ENCODE measurements at regions not wholly inside any gene's neighbourhood (a gene's known extent, or its start where the extent isn't known, plus 50 kb on each side); places are given as distances from the start of the nearest gene placed in this dataset.

DNA sequence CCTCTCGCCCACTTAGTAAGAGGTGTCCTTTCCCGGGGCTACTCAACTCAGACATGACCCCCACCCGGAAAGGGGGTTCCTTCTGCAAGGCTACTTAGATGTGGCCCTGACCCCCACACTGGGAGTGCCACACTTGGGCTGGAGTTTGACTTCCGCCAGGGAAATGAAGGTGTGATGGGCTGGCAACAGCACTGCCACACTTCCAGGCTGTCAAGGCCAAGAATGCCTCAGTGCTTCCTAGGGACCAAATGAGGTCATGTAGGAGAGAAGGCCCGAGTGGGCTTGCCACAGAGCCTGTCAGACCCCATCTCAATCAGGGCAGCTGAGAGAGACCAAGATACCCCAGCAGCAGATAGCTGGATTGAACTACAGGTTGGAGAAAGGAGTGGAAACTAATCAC, 55.5 kb downstream of the DRD1 start:
- WGBS, 5 donors: 76 to 86% (median 81%) methylated on average over 5 of the region's 5 CpGs
- intact Hi-C loops (cut with DNase I; ENCODE audit: low total_unique reads): no loop called here

DNA sequence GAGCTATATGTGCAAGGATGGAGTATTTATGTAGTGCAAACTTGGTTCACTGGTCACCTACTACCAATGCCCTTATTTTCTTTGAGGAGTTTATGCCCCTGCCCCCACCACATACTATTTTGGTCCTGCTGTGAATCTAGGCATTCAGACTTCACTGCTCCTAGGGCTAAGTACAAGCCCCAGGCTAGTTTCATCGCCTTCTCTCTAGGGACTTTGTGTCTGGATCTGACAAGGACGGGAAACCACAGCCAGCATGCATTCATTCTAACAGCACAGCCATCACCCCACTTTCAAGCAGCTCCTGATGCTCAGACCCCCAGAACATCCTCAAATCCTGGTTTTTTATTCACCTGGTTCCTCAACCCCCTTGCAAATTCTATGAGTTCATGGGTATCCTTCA, 56.8 kb downstream of the DRD1 start:
- intact Hi-C loops (cut with DNase I; ENCODE audit: low total_unique reads): no loop called here
- H3K9me3 ChIP-seq: no peaks in the 10 kb centered on the region
- TF ChIP-seq POLR2A (IDR thresholded peaks at IDR 0.05) (no peak), POLR2AphosphoS5 (IDR thresholded peaks at IDR 0.05) (no peak), EP300 (IDR thresholded peaks at IDR 0.05) (no peak)
- TF ChIP-seq, protein P1, sequence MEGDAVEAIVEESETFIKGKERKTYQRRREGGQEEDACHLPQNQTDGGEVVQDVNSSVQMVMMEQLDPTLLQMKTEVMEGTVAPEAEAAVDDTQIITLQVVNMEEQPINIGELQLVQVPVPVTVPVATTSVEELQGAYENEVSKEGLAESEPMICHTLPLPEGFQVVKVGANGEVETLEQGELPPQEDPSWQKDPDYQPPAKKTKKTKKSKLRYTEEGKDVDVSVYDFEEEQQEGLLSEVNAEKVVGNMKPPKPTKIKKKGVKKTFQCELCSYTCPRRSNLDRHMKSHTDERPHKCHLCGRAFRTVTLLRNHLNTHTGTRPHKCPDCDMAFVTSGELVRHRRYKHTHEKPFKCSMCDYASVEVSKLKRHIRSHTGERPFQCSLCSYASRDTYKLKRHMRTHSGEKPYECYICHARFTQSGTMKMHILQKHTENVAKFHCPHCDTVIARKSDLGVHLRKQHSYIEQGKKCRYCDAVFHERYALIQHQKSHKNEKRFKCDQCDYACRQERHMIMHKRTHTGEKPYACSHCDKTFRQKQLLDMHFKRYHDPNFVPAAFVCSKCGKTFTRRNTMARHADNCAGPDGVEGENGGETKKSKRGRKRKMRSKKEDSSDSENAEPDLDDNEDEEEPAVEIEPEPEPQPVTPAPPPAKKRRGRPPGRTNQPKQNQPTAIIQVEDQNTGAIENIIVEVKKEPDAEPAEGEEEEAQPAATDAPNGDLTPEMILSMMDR (IDR thresholded peaks at IDR 0.05): no peak
- 57 to 88% (median 69%) methylated on average over 2 of the region's 2 CpGs for WGBS, 5 donors
- H3K4me1 ChIP-seq: no peaks in the 10 kb centered on the region
- H3K27me3 ChIP-seq: no peaks in the 10 kb centered on the region
- H3K27ac ChIP-seq: no peak overlapping the region
- no peak overlapping the region for H3K4me3 ChIP-seq
- H3K36me3 ChIP-seq: no peaks in the 10 kb centered on the region
- DNase-seq: no peak

More for the DNA sequence above, 55.5 kb downstream of the DRD1 start:
- H3K4me3 ChIP-seq: no peak overlapping the region
- no peaks in the 10 kb centered on the region for H3K36me3 ChIP-seq
- no peaks in the 10 kb centered on the region for H3K27me3 ChIP-seq
- TF ChIP-seq EP300 (IDR thresholded peaks at IDR 0.05): no peak
- no peak for TF ChIP-seq POLR2AphosphoS5 (IDR thresholded peaks at IDR 0.05)
- TF ChIP-seq POLR2A (IDR thresholded peaks at IDR 0.05): no peak
- TF ChIP-seq, protein P1 (IDR thresholded peaks at IDR 0.05): no peak
- no peaks in the 10 kb centered on the region for H3K4me1 ChIP-seq
- no peaks in the 10 kb centered on the region for H3K9me3 ChIP-seq
- no peak for DNase-seq
- no peak overlapping the region for H3K27ac ChIP-seq

DNA sequence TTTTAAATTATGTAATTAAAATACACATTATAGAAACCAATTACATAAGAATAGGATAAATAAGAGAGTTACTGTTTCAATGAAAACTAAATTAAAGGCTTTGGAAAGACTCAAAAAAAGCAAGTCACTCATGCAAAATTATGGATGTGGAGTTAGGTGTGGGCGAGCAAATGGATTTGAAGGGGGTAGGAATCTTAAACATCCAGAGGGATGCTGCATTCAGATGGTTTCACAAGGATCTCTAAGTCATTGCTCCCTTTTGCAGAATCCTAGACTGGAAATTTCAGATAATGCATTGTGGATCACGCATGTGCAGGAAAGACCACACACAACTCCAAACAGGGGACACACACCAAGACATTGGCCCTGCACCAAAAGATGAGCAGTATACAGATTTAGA, 57.5 kb downstream of the DRD1 start:
- intact Hi-C loops (cut with DNase I; ENCODE audit: low total_unique reads): no loop called here
- H3K4me3 ChIP-seq: no peak overlapping the region
- H3K27me3 ChIP-seq: no peaks in the 10 kb centered on the region
- no peak overlapping the region for H3K27ac ChIP-seq
- no peak for TF ChIP-seq POLR2A (IDR thresholded peaks at IDR 0.05)
- H3K9me3 ChIP-seq: no peaks in the 10 kb centered on the region
- WGBS, 5 donors: 76 to 91% (median 90%) methylated on average over 2 of the region's 2 CpGs
- no peak for DNase-seq
- H3K4me1 ChIP-seq: no peaks in the 10 kb centered on the region
- no peaks in the 10 kb centered on the region for H3K36me3 ChIP-seq

DNA sequence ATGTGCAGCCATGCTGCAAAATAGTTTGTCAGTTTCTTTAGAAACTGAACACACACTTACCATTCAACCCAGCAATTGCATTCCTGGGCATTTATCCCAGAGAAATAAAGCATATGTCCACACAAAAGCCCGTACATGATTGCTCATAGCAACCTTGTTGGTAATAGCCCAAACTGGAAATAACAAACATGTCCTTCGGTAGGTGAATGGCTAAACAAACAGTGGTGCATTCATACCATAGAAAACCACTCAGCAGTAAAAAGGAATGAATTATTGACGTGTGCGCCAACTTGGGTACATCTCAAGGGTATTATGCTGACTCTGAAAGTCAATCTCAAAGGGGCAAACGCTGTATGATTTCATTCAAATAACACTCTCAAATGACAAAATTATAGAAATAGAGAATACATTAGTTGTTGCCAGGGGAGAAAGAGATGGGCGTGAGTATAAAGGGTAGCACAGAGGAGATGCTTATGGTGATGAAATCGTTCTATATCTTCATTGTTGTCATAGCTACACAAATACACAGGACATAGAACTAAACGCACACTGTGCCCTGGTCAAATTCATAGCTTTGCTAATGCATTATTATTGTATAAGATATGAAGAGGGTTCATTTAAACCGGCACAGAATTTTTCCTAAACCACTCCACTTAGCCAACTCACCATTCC, 58.2 kb downstream of the DRD1 start:
- no peaks in the 10 kb centered on the region for H3K4me1 ChIP-seq
- no peaks in the 10 kb centered on the region for H3K36me3 ChIP-seq
- WGBS, 5 donors: 58 to 65% (median 59%) methylated on average over 9 of the region's 9 CpGs
- H3K9me3 ChIP-seq: no peaks in the 10 kb centered on the region
- no peak overlapping the region for H3K4me3 ChIP-seq
- H3K27me3 ChIP-seq: no peaks in the 10 kb centered on the region
- DNase-seq: peak in 1 of 2 donors; percentile 34
- intact Hi-C loops (cut with DNase I; ENCODE audit: low total_unique reads): no loop called here
- no peak overlapping the region for H3K27ac ChIP-seq
- TF ChIP-seq, protein P1 (IDR thresholded peaks at IDR 0.05): no peak
- TF ChIP-seq POLR2AphosphoS5 (IDR thresholded peaks at IDR 0.05) (no peak), EP300 (IDR thresholded peaks at IDR 0.05) (no peak), POLR2A (IDR thresholded peaks at IDR 0.05) (no peak)
